NCI-H748 treated with DMSO at 0.1 percent for 48 hours (cell line): ENCODE measurements at regions not wholly inside any gene's neighbourhood (a gene's known extent, or its start where the extent isn't known, plus 50 kb on each side); places are given as distances from the start of the nearest gene placed in this dataset.

Source experiments
- DNase-seq: peaks from one replicate; lab custom pipeline; 2025; lab: John Stamatoyannopoulos, UW

DNA sequence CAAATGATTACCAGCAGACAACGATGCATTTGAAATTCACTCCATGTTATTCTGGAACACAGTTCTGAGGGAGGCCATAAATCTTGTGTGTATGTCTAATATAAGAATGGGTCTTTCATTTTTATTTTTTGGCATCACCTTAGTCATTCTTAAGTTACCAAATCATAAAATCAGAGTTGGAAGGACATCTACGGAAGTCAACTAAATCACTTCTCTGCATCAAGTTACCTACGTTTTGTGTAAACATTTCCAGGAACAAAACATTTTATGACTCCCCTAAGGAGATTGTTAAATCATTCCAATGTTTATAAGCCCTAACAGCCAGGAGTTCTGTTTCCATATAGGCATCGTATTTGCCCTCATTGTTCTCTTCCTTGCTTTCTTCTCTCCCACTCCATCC lies 378.2 kb downstream of the FAM170A start:
- no peak for DNase-seq

DNA sequence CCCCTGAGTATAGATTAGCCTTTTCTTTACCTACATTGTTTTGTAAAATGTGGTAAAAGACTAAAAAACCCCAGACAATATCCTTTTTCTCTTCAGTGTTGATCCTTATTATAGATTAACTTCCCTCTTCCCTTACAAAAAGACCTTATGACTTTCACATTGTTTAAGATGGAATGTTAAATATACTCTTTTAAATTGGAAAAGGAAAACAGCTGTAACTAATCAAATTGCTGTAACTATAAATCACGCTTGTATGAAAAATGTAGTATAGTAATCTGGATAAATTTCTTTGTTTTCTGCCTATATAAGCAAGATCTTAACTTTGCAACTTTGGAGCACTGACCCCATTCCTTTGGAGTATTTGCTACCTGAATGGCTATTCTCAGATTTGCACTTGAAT lies 383.1 kb downstream of the FAM170A start:
- no peak for DNase-seq

DNA sequence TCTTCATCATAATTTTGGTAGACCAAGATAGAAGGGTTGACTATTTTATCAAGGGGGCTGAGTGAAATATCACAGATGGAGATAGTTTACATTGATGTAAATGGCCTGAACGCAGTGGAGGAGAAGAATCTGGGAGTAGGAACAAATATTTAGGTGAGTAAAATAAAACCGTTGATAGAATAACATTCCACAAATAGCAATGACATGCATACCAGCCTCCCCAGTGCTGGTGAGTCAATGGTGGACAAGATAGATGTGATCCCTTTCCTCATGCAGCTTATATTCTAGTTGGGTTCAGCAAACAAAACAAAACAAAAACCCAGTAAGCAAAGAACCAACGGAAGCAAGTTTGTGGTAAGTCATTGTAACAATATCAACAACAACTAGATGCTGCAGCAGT lies 385.2 kb downstream of the FAM170A start:
- DNase-seq: no peak

DNA sequence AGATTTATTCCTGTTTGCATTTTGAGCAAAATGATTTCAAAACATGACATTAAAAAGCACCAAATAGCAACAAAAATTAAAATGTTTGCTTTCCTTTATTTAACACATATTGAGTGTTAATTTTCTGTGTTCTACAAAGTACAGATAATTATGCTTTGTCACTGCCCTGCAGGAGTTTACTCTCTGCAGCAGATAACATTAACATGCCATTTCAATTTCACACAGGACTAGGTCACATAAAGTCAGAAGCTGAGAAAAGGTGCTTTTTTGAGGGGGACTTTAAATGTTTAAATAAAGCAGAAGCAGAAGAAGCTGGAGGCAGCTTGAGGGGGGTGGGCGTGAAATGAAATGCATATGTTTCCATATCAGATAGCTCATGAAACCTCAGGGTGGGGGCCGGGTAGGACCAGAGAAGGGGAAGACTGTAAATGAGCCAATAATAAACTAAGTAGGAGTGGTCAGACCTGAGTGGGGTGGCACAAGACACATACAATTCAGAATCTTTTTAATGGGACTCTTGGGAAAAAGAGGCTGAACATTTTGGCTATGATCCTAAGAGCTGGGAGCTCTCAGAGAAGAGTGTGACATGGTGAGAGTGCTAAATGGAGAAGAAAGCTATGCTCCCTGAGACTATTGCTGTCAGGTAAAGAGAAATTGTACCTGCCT lies 387.5 kb downstream of the FAM170A start:
- no peak for DNase-seq

DNA sequence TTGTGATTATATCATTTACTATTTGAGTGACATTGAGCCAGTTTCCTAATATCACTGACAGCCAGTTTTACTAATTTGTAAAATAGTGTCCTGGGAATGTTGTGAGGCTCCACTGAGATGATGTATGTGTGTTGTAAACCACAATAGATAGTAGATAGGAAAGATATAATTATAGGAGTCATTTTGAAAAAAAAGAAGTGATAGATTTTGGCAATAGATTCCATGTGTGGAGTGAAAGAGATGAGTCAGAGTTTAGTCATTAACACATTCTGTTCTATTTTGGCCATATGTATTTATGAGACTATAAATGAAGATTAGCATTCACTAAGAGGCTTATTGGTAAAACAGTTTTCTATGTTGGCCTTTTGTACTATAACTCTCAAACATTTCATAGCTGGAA lies 388.2 kb downstream of the FAM170A start:
- no peak for DNase-seq

DNA sequence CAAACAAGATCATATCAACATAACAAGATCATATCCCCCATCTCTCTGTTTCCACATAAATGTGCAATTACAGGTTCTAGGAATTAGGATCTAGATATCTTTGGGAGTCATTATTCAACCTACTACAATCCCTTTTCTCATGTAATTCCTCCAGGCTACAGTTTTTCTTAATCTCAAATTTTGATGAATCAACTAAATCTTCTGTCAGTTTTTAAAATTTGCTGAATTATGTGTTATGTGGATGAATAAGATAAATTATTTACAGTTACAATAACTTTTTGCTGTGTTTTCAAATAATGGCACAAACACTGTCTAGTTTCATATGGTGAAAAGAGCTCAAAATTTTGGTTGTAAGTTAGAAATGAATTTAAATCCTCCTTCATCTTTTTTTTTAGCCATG lies 405.8 kb downstream of the FAM170A start:
- no peak for DNase-seq

DNA sequence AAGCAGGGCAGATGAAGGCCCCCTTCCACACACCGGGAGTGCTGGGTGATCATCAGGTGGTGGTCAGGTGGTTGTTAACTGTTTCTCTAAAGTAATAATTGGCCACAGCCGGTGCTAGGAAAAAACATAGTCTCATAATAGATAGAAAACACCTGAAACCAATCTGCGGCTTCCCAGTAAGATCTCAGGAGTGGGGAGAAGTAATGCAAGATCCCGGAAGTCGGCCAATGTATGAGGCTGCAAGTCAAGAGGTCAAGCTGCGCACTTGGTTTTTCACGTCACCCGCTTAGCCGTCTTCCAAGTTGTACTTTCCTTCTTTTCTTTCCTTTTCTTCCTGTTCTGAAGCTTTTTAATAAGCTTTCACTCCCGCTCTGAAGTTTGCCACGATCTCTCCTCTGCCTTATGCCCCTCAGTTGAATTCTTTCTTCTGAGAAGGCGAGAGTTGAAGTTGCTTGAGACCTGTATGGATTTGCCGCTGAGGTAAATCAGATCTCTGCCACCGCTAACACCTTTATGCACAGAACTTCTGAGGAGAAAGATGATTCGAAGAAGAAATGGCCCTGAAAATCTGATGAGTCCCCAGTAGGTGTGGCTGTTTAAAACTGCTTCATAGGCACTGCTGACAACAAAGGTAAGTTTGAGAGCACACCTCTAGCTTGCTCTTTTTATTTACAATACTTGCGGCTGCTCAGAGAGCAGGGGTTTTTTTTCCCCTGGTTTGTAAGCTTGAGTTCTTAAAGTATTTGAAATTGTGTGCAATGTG lies 406.6 kb downstream of the FAM170A start:
- DNase-seq: no peak

DNA sequence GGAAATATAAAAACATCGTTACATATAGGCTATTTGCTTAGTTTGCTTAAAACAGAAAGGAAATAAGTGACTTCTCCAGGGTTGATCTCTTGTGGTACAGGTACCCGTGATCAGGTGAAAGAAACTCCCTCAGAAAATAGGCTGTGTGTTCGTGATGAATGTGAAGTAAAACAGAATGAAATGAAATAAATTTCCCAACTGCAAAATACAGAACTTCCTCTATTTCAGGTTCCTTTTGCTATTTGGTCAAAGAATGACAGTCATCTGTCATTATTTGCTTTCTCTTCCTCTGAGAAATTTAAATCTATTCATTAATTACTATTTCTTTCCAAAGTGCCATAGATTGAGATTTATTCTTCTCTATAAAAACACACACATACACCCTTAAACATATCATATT lies 408.1 kb downstream of the FAM170A start:
- no peak for DNase-seq

DNA sequence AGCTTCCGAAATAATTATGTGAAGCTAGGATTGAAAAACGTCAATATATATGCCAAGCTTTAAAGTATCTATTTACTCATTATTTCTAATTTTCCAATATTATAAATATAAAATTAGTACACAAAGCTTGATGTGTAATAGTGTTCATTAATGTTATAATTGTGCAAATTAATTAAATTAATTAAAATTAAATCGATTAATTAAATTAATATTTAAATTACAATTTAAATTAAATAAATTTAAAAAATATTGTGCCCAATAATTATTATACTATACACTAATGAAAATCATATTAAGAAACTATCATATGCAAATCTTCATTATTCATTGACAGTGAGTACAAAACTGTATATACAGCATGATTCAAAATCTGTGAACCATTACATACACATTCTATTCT lies 409.8 kb downstream of the FAM170A start:
- no peak for DNase-seq

DNA sequence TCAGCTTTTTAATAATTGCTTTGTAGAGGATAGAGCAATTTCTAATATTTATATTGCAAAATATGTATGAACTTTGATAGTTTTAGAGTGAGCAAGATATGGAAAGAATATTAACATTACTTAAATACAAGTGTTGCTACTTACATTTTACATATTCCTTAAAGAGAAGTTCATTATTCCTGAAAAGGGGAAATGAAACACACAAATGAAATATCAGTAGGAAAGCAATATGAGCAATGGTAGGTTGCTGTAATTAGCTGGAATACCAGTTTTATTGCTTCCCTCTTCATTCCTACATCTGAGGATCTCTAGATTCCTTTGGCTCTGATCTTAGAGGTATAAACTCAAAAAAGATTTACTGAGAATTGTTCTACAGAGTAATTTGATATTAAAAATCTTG lies 414.1 kb downstream of the FAM170A start:
- DNase-seq: no peak

DNA sequence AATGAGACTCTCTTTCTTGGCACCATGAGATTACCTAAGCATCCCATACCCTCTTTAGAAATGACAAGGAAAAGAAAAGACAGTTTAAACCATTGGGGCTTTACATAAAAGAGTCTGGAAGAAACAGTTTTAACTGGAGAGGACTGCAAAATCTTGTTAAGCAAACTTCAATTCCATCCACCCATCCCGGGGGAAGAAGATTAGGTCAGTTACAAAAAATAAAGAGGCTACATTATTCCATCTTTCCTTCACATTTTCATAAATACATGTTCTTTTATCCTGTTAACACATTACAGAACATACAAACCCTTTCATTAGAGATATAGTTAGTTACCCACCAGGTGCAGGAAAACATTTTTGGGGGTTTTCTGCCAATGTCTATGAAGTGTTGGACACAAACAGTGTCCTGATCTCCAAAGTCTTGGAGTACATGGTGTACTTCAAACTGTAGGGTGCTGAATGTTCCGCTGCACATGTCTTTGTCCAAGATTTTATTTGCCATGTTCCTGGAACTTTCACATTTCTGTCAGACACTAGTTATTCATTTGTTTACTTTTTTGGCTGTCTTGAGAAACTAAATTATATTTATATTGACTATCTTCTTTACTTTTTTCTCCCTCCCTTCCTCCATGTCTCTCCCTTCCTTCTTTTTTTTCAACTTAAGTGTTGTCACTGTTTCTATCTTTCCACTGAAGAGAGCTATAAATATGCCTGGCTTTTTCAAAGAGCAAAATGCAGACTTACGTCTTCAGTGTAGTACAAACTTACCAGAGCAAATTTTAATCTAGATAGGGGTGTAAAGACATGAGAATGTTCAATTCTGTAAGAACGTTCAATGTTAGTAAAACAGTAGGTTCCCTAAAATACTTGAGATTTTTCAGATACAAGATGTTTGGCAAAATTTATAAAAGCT lies 410.9 kb upstream of the PRR16 start:
- DNase-seq: no peak

DNA sequence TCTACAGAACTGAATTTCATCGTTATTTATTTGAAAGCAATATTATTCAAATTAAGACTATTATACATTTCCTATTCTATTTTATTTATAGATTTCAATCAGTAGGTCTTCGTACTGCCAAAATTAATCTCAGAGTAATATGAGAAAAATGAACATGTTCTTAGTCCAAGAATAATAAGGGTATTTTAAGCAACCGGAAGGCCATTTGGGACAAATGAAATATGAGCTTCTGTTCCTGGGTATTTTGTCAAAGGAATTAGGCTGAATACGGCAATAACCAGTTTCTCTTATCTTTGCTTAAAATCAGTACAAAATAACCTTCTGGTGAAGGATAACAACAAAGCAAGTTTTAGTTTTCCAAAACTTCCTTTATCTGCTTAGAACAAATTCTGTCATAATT lies 410.3 kb upstream of the PRR16 start:
- DNase-seq: no peak

DNA sequence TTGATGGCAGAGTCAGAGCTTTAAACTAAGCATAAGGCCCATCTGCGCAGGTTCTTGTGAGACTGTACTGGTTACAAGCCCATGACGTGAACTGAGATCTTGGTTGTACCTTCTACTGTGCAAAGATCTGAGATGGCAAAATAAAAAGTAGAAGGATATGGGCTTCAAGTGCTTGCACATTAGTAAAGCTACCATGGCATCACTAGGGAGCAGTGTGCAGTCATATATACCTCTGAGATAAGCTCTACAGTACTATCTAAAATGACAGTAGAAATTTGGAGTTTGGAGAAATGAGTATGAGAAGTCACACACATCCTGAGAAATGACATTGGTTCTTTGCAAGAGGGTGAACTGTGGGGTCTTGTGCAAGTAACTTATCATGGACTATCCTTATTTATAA lies 408.2 kb upstream of the PRR16 start:
- DNase-seq: no peak

DNA sequence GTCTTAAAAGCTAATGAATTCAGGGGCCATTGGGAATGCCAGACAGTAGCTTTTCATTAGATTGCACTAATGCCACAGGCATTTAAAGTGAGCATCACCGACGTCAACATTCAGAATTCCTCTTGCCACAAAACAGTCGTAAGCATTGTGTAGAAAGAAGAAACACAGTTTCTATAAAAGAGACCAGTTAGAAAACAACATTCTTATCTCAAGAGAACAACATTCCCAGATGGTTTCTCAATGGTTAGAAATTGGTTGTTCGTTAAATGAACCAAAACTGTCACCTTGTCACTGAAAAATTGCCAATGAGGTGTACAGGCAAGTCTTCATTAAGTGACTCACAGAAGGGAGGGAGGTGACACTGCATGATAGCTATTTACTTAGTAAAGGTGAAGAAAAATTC lies 401.6 kb upstream of the PRR16 start:
- DNase-seq: no peak

DNA sequence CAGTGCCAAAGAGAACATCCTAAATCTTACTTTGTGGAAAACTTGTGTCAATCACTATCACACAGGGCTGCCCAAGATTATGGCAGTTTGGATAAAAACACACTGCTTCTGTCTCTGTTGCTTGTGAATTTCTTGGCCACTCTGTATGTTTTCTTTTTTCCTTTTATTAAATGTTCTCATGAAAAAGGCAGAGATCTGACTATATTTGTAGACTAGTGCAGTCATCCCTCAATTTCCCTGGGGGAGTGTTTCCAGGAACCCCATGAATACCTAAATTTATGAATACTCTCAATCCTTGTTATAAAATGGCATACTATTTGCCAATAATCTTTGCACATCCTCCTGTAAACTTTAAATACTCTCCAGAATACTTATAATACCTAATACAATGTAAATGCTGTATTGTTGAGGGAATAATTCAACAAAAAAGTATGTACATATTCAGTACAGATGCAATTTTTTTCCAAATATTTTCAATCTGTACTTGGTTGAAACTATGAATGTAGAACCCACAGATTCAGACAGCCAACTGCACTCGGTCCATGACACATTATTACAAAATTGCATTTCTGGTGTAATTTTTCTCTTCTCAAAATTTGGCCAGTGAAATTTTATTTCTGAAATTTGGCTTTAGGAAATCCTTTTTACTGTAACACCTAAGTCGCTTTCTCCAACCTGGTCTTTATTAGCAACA lies 391.9 kb upstream of the PRR16 start:
- no peak for DNase-seq

DNA sequence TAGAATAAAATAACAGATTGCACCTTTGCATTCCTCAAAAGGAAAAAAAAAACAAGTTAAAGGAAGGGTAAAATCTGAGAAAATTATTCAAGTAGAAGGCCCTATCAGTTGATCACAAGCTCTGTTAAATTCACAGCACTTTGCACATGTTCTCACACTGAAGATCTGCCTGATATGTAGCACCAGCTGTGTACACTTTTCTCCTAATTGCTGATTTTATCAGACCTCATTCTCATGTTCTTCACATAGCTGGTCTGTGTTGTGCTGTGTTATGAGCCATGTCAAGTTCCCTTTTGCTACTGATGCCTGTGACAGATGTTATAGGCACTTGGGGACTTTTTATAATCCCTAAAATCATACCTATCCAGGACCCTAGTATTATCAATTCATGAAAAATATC lies 390.4 kb upstream of the PRR16 start:
- DNase-seq: no peak

DNA sequence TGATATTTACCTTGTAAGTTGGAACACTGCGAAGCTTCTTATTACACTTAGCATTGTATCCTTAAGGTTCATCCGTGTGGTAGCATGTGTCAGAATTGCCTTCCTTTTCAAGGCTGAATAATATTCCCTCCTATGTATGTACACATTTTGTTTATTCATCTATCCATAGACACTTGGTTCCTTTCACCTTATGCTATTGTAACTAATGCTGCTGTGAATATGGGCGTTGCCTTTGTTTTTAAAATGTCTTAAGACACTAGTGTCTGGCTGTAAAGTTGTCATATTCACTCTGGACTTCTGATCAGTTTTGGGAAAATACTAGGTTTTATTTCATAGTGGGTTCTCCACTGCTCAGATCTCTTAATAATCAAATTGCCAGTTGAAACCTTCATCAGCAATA lies 383.3 kb upstream of the PRR16 start:
- DNase-seq: no peak

DNA sequence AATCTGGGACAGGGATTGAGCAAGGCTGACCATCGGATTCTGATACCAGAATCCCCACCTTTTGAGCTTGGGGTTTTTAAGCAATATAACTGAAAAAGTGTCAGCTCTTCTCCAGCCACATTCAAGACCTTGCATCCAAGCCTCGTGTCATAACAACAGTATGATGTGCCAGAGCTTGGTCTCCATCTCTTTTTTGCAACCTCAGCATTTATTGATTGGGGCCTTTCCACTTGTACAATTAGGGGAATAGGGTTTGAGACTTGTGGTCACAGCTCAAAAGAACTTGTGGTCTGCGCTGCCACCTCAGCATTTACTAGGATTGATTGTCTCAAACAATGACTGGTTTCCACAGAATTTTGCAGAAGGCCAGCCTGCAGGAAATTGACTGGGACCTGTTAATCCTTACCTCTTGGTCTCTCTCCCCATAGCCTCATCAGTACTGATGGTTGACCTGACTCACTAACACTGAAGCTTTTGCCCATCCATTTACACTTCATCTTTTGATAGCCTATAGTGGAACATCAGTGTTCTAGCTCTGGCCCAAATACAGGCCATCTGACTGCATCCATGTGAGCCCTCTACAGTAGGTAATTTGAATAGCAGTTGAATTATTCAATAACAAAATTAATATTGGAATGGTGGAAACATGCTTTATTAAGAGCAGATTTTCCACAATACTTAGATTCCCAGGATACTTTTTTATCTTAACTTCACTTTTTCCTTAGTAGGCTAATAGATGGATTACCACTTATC lies 381.6 kb upstream of the PRR16 start:
- no peak for DNase-seq

DNA sequence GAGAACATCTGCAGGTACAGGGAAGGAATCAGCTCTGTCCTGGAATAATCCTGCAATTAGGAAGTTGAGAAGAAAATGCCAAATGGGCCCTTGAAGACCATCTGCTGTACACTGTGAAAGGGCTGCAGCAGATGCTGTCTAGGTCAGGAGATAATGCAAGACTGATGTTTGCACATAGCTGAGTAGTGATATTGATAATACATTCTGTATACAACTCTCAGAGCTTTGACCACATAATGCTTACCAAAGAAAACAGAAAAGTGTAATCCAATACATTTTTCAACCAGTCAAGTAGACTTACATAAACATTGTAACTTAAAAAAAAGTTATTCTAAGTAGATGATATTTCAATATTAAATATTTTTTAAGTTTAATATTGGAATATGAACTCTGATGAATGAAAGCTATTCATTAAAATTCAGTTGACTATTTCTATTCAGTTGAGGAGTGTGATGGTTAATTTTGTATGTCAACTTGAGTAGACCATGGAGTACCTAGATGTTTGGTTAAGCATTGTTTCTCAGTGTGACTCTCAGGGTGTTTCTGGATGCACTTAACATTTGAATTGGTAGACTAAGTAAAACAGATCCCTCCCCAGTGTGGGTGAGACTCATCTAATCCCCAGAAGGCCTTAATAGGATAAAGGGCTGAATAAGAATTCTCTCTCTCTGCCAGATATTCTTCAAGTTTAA lies 380.1 kb upstream of the PRR16 start:
- DNase-seq: no peak

DNA sequence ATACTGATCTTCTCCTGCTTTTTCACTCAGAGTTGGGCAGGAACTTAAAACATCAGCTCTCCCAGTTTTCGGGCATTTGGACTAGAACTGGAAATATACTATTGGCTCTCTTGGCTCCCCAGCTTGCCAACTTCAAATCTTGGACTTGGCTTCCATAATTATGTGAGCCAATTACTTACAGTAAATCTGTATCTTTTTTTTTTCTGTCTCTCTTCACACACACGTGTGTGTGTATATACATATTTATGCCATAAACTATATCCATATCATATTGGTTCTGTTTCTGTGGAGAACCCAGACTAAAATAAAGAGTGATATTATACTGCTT lies 379.6 kb upstream of the PRR16 start:
- DNase-seq: no peak

DNA sequence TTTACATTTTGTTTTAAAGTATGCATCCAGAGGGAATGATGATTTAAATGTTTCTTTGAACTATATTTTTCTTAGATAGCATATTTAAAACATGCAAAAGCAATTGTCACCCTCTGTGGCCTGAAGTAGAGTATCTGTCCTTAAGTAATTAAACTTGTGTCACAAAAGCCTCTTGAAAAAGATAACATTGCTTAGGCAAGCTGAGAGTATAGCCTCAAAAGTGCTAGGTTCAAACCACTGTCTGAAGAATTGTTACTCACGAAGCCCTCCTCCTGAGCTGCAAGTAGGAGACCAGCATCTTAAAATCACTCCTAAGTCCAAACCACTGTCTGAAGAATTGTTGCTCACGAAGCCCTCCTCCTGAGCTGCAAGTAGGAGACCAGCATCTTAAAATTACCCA lies 378.0 kb upstream of the PRR16 start:
- DNase-seq: no peak
